Panc1 (cell line): ENCODE measurements at regions not wholly inside any gene's neighbourhood (a gene's known extent, or its start where the extent isn't known, plus 50 kb on each side); places are given as distances from the start of the nearest gene placed in this dataset.

Experiments
- POLR2AphosphoS5 ChIP-seq: IDR thresholded peaks from 2 replicates; pipeline ENCODE4 v1.6.1; 2012; ENCODE audit warnings: mild to moderate bottlenecking, low read depth, low read length, moderate library complexity
- REST ChIP-seq, 2 experiments: IDR thresholded peaks; 2 replicates each; pipeline ENCODE4 v1.6.1; 2011 to 2012; ENCODE audit warnings: low read depth in 2 of 2, control low read depth in 1 of 2, low read length in 1 of 2, mild to moderate bottlenecking in 1 of 2, moderate library complexity in 1 of 2; ENCODE audit not compliant: insufficient read depth in 1 of 2
- SIN3A ChIP-seq: IDR thresholded peaks from 2 replicates; pipeline ENCODE4 v1.6.1; 2012; ENCODE audit warnings: low read depth, mild to moderate bottlenecking, low read length, moderate library complexity, borderline replicate concordance; ENCODE audit not compliant: insufficient read depth
- TCF7L2 ChIP-seq: IDR thresholded peaks from 2 replicates; pipeline ENCODE4 v1.6.1; 2011; ENCODE audit warnings: mild to moderate bottlenecking, low read depth, low read length, inconsistent platforms
- TF ChIP-seq, protein P1 (sequence below): fragments of 450-650 bp; IDR thresholded peaks from 2 replicates; pipeline ENCODE4 v1.5.1; 2017; ENCODE audit warnings: mild to moderate bottlenecking

- TF ChIP-seq, protein P1, sequence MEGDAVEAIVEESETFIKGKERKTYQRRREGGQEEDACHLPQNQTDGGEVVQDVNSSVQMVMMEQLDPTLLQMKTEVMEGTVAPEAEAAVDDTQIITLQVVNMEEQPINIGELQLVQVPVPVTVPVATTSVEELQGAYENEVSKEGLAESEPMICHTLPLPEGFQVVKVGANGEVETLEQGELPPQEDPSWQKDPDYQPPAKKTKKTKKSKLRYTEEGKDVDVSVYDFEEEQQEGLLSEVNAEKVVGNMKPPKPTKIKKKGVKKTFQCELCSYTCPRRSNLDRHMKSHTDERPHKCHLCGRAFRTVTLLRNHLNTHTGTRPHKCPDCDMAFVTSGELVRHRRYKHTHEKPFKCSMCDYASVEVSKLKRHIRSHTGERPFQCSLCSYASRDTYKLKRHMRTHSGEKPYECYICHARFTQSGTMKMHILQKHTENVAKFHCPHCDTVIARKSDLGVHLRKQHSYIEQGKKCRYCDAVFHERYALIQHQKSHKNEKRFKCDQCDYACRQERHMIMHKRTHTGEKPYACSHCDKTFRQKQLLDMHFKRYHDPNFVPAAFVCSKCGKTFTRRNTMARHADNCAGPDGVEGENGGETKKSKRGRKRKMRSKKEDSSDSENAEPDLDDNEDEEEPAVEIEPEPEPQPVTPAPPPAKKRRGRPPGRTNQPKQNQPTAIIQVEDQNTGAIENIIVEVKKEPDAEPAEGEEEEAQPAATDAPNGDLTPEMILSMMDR, result no peak
- no peak for TF ChIP-seq POLR2AphosphoS5
- TF ChIP-seq TCF7L2, result no peak
- TF ChIP-seq REST (IDR thresholded peaks at IDR 0.05; ENCODE audit: insufficient read depth in 1 of 2, low read depth in 2 of 2, low read length in 1 of 2), result no peak
- TF ChIP-seq SIN3A, result no peak
Measured at GRCh38 chr7:106398786-106399185, 114.0 kb upstream of the NAMPT start.
